Stimulated activated CD8-positive, alpha-beta memory T cell treated with anti-CD3 and anti-CD28 coated beads, Interleukin-15, amount 100 ng/mL, for 1 hour (primary cell): ENCODE measurements at regions not wholly inside any gene's neighbourhood (a gene's known extent, or its start where the extent isn't known, plus 50 kb on each side); places are given as distances from the start of the nearest gene placed in this dataset.

Source experiments
- DNase-seq: peaks from one replicate; pipeline ENCODE4 v3.0.0-alpha.2; 2020; ENCODE audit warnings: low read depth

DNA sequence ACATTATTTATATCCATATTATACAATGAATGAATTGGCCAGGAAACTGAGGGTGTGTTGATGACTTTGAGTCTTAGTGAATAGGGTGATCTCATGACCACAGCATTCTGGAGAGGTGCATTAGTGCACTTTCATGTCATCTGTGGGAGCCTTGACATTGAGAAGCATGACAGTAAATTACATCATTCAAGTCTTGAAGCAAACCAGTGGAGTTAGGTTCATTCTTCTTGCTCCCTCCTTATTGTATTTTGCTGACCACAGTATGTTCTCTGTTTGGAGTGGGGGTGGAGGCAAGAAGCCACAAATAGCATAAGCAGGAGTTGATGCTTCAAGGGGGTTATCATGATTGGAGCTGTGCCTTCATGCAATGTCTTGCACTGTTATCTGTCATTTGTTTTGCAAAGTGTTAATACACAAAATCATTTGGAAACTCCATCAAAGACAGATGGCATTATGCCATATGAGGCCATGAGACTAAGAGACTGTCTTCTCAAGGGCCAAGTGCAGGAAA is 680.2 kb downstream of the NYAP2 start:
- DNase-seq: no peak

DNA sequence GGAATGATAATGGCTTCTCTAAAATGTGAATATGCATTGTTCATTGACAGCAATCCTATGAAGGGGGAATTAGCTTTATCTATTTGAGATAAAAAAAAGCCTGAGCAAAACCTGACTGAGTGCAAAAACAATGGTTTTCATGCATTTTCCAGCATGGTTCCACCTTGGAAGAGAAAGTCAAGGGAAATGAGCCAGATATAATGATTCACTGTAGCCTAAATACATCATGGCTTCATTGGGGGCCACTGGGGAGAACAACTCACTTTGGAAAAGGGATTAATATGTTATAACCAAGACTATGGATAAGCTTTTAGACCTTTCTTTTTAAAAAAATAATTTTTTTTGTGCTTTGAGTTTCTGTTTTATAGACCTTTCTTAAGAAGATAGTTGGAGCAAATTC is 679.7 kb downstream of the NYAP2 start:
- DNase-seq: no peak

DNA sequence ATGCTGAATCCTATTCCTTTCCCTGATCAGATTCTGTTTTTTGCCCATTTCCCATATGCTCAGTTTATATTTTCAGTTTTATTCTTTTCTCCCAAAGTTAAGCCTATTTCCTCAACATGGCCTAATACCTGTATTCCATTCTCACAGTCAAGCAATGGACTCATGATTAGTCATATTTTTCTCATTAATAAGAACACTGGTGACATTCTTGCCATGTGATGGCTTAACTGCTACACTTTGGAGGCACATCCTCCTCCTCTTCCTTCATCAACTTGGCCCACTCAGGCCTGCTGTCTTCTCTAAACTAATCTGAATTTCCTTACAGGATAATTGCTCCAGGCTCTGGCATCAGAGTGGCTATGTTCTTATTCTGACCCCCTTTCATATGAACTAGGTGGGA is 679.2 kb downstream of the NYAP2 start:
- no peak for DNase-seq

DNA sequence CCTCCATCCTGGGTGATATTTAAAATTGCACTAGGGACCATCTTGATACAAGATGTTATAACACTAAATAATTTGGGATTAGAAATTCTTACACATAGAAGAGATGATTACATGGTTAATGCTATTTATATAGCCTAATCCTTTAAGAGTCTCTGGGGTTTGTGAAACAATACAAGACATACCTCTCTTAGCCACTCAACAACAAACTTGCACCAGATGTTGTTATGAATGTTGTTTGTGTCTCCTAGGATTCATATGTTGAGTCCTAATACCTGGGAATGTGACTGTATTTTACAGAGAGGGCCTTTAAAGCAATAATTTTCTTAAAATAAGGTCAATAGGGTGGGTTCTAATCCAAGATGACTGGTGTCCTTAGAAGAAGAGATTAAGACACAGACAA is 678.3 kb downstream of the NYAP2 start:
- no peak for DNase-seq

DNA sequence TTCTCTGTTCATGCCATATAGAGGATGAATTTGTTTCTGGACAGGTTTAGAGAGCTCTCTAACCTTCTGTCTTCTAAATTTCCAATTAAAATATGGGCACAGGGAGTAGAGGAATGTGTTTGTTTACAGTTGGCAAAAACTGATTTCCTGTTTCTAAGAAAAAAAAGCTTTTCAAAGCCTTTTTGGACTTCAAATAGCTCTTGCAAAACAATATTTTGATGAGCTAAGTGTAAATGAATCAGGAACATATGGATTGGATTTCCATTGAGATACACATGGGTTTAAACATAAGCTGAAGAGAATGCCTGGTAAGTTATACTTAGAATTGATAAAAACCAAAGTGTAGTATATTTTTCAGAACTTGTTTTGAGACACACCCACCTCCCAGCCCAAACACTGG is 677.5 kb downstream of the NYAP2 start:
- no peak for DNase-seq

DNA sequence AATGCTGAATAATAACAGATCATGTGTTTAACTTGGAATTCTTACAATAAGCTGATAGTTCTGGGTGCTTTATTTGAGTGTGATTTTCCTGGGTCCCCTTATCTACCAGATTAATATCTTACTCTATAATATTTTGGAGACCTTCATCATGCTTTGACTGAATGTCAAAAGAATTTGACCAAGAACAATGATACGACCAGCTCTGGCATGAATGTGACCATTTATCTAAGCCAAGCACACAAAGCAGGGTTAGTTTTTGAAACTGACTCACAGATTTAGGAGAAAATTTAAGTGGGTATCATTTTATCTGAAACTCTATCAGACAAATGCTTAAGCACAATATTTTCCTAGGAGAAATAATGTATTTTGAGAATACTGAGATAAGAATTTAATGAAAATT is 677.0 kb downstream of the NYAP2 start:
- no peak for DNase-seq

DNA sequence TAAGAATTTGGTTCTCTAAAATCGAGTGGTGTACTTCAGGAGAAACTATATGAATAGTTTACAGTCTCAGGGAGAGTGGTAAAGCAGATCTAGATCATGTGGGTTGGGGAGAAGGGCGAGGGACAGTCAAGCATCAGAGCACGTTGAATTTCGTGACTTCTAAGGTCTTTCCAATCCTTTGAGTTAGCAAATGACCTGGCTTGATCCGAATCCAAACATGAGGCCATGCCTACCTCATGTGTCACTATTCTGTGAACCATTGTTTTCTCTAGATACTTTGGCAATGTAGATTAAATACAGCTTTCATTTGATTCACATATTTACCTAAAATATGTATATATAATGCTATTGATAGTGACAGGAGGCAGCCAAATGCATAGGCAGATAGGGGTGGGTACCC is 674.9 kb downstream of the NYAP2 start:
- DNase-seq: no peak

DNA sequence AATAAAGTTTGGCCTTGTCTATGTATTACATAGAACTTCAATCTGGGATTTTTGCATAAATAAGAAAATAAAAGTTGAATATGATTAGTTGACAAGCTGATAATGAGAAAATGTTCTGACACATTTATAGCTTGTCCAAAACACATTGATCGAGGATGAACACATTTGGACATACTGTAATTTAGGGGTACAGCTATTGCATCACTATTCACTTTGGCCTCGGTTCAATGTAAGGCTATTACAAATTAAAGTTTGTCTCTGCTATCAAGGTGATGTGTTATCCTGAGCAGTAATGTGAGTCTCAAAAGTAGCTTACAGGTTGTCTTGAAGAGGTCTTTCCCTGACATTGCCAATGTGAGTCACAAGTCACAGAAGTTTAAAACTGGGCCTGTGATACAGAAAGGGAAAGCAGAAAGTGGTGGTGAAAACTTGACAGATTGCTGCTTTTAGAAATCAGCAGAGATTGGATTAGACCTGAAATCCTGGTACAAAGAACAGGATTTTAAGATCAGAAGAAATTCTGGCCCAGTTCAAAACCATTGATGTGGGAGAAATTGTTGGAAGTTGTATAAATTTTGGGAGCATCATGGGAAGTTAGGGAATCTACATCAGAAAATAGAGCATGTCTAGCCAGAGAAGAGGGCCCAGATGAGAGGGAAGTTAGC is 674.1 kb downstream of the NYAP2 start:
- no peak for DNase-seq

DNA sequence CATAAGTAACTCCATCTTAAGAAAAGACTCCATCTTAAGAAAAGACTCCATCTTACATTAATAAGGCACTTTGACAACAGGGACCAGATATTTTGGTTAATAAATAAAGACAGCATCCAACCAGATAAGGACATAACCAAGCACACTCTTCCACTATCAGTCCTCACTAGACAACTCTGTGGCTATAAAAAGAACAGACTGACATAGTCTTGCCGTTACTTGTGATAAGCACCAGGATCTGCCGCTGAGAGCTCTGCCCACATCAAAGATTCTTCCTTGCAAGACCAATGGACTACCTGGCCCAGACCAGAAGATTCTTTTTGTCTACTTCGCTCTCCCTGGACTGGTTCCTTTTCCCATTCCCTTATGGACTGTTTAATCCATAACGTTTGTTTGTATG is 667.4 kb downstream of the NYAP2 start:
- DNase-seq: no peak

DNA sequence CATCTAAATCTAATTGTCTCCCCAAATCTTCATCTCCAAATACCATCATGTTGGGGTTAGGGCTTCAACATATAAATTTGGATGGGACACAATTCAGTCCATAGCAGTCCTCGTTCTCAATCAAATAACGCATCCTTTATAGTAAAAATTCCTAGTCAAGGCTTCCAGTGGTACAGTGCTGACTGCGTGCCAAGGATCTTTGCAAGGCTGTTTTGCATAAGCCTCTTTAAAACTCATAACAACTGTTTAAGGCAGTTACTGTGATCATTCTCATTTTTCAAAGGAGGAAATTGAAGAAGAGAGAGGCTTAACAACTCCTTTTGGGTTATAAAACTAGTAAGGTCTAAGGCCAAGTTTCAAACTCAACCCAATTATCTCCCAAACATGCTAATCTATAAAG is 666.9 kb downstream of the NYAP2 start:
- no peak for DNase-seq

DNA sequence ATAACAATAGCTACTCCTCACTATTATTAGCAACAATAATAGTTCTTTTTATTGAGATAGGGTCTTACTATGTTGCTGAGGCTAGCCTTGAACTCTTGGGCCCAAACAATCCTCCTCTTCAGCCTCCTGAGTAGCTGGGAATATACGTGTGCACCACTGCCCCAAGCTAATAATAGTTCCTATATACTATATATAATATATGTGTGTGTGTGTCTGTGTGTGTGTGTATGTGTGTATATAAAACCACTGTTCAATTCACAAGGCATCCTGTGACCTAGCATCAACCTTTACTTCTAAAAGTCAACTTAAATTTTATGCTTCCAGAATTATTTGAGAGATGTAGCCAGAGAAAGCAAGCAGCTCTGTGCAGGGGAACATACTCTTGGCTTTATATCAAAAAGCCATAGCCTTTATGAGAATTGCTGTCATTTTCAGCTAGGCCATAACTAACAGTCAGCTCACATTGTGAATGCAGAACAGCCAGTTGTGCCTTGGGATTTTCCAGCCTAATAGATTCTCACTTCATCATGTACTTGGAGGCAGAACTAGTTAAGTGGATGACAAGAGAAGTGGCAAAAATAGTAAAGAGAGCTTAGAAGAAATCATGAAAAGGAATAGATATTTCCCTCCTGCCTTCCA is 665.5 kb downstream of the NYAP2 start:
- no peak for DNase-seq

DNA sequence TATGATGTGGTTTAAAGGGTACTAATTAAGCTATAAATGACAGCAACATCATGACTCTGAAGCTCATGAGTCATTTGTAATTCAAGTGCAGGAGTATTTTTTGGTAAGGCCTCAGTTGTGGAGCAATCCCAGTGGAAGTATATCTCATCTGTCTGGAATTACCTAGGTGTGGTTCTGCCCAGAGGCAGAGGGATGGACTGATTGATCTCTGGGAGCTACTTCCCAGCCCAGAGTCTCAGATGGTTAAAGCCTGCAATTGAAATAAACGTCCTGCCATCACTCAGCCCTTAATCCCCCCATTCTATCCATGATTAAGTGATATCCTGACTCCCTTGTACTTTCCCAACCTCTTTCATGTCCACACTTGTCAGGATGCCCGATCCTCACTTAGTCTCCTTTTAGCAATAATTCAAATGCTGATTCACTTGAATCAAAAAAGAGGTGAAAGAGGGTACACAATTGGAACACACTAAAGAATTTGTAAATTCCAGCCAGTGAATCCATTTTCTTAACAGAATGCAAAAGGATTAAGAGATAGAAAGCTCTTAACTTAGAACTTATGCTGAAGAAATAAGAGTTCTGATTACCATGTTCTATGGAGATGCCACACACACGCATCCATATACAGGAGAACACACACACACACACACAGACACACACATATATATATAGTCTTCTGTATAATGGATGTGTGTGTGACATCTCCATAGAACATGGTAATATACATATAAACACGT is 664.4 kb downstream of the NYAP2 start:
- no peak for DNase-seq

DNA sequence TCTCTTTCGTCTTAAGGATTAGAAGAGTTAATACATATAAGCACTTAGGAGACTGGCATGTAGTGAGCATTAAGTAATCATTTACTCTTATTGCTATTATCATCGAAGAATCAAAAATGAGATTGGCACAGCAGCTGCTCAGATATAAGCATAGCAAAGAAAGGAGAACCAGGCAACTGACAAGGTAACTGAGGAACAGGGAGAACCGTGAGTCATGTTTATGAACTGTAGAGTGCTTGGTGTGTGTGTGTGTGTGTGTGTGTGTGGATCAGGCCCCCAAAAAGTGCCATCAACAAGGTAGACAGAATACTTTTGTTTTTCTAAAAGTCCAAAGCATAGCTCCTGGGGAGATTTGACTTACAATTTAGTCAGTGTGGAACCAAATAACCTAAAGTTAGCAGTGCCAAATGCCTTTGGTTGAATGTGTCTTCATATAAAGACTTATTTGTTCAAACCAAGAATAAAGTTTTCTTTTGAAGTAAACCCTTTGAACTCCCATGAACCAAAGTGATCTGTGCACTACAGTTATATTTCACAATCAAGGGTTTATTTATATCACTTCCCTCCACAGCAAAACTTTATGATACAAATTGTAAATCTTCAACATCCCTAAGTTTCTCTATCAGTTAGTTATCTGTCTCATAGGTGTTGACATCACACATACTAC is 660.6 kb downstream of the NYAP2 start:
- no peak for DNase-seq

DNA sequence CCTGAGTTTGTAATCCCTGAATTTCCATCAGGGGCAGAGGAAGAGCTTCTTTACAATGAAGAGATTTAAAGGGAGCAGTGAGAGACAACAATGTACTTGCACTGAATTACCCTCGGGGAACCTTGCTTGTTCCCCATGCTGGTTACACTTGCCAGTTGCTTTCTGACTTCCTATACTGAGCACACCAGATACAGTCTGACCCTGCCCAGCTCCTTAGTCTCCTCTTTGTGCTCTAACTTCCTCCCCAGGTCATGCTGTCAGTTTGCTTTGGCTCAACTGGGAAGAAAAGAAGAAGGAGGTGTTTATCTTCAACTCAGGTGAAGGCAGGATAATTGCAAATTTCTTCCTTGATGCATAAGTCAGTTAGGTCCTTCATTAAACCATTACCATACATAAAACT is 658.4 kb downstream of the NYAP2 start:
- no peak for DNase-seq

DNA sequence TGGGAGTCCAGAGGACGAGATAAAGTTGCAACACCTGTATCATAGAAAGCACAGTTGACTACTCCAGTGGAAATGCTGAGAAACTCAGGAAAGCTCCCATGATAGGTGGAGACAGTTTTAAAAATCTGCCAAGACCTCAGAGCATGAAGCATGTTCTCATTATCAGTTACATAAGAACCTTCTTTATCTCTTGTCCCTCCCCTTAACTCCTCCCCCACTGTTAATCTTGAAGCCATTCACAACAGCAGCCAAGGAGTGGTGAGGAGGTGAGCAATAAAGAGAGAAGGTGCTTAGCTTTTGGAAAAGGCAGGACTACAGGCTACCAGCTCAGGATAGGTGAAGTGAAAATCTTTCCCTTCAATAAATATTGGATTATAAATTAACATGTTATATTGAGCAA is 657.9 kb downstream of the NYAP2 start:
- DNase-seq: no peak

DNA sequence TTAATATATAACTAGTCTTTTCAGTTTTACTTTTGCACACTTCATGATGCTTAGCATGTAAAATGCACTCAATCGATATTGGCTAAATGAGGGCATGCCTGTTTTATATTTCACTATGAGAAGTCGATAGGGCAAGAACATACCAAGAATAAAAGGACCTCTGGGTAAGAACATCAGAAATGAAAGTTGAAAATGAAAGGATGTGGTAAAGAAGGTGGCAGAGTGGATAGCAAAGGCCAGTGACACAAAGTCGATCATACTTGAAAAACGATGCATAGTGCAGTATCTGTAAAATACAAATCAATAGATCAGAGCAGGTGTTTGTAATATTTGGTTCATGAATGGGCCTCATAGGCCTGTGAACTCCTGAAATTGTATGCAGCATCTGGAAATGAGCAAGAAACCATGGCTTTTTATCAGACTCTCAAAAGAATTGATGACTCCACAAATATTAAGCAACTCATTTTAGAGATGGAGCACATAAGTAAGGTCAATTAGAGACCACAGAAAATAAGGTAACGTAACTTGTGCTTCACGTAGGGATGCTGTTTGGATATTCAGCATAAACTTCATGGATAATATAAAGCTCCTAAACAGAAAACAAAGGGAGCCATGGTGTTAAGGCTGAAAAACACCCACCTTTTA is 653.4 kb downstream of the NYAP2 start:
- no peak for DNase-seq

DNA sequence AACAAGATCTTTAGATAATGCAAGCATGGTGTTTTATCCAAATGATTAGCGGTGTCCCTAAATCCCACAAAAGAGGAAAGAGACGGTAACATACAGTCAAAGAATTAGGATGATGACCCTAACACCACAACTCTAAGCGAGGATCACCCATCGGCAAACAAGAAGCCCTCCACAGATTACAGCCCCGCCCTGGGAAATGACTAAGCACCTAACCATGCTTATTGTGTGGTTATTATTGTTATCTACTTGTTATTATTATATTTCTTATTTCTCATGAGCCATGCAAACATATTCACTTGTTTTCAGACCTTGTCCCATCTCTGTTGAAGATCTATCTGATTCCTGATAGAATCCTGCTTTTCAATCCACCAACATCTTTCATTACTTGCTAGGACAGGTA is 651.3 kb downstream of the NYAP2 start:
- no peak for DNase-seq

DNA sequence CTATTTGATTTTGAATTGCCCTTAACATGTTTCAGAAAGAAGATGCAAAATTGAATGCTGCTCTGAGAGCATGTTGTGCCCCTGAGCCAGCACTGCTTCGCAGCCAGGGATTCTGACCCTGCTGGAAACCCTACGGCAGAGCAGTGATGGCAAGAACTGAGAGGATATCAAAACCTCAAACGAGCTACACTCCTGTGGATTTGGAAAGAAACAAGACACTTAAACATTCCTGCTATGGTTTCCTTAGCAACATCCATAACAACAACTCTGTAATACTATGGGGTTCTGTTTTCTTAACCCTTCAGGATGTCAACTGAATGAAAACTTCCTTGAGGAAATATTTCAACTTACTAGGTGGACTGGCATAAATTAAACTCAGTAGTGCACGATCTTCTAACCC is 649.1 kb downstream of the NYAP2 start:
- DNase-seq: no peak

DNA sequence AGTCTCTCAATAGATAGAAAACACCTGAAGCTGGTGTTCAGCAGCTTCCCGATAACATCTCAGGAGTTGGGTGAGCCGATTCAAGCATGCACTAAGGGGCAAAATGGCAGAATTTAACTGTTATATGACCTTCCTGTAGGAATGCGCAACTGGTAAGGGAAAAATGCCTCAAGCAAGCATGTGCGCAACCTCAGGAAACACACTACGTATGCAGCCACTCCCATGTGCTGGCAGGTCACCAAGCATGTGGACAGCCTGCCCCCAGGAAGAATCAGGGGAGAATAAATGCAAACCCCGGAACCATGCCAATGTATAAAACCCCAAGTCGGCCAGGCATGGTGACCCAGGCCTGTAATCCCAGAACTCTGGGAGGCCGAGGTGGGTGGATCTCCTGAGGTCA is 645.6 kb downstream of the NYAP2 start:
- no peak for DNase-seq

DNA sequence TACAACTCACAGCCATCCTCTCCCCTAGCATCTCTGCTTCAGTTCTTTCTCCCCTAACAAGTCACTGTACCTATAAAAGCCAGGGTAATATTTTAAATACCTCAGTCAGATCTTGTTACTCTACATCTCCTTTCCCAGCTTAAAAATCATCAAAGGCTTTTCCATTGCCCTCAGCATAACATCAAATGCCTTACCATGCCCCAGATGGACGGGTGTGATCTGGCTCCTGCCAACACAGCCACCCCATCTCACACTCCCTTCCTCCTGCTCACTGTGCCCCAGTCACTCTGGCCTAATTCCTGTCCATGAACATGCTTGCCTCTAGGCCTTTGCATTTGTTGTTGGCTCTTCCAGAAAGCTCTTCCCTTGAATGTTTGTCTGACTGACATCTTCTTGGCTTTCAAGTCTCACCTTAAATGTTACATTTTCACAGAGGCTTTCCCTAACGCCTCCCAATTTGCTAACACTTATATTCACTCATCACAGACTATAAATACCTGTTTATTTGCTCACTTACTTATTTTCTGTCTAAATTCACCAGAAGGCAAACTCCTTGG is 640.9 kb downstream of the NYAP2 start:
- no peak for DNase-seq

DNA sequence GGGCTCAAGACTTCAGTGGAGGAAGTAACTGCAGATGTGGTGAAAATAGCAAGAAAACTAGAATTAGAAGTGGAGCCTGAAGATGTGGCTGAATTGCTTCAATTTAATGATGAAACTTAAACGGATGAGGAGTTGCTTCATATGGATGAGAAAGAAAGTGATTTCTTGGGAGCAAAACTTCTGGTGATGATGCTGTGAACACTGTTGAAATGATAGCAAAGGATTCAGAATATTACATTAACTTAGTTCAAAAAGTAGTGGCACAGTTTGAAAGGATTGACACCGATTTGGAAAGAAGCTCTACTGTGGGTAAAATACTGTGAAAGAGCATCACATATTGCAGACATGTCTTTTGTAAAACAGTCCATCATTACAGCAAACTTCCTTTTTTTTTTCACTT is 638.0 kb downstream of the NYAP2 start:
- no peak for DNase-seq
